AG20443 (cell line): ENCODE measurements at regions not wholly inside any gene's neighbourhood (a gene's known extent, or its start where the extent isn't known, plus 50 kb on each side); places are given as distances from the start of the nearest gene placed in this dataset.

Experiments used
- DNase-seq: peaks from one replicate; pipeline ENCODE4 v3.0.0; 2012; ENCODE audit warnings: low spot score, mixed read lengths

- DNase-seq: no peak
These were observed 377.3 kb downstream of the ARAP2 start for GRCh38 chr4:35867057-35867456.

GRCh38 chr4:35872273-35872672 is 372.0 kb downstream of the ARAP2 start:
- DNase-seq: no peak

- no peak for DNase-seq
These were observed 364.8 kb downstream of the ARAP2 start for GRCh38 chr4:35879479-35879878.

- no peak for DNase-seq
These were observed 361.2 kb downstream of the ARAP2 start for GRCh38 chr4:35883108-35883507.

- no peak for DNase-seq
These were observed 359.4 kb downstream of the ARAP2 start for GRCh38 chr4:35884714-35885480.

- no peak for DNase-seq
These were observed 346.5 kb downstream of the ARAP2 start for GRCh38 chr4:35897808-35898207.

GRCh38 chr4:35900286-35901243 is 343.7 kb downstream of the ARAP2 start:
- DNase-seq: no peak

GRCh38 chr4:35912174-35912573 is 332.1 kb downstream of the ARAP2 start:
- DNase-seq: no peak

- no peak for DNase-seq
These were observed 325.8 kb downstream of the ARAP2 start for GRCh38 chr4:35918491-35918977.

- no peak for DNase-seq
These were observed 318.5 kb downstream of the ARAP2 start for GRCh38 chr4:35925806-35926205.

- no peak for DNase-seq
These were observed 317.5 kb downstream of the ARAP2 start for GRCh38 chr4:35926788-35927187.

- no peak for DNase-seq
These were observed 310.4 kb downstream of the ARAP2 start for GRCh38 chr4:35933901-35934300.

GRCh38 chr4:35934320-35934981 is 309.9 kb downstream of the ARAP2 start:
- peak; percentile 4 for DNase-seq

GRCh38 chr4:35938936-35939335 is 305.4 kb downstream of the ARAP2 start:
- no peak for DNase-seq

GRCh38 chr4:35939751-35940150 is 304.6 kb downstream of the ARAP2 start:
- no peak for DNase-seq

GRCh38 chr4:35942092-35942491 is 302.2 kb downstream of the ARAP2 start:
- no peak for DNase-seq

GRCh38 chr4:35943606-35944005 is 300.7 kb downstream of the ARAP2 start:
- DNase-seq: no peak

- DNase-seq: no peak
These were observed 296.1 kb downstream of the ARAP2 start for GRCh38 chr4:35948171-35948570.

GRCh38 chr4:35950442-35950841 is 293.9 kb downstream of the ARAP2 start:
- no peak for DNase-seq

- no peak for DNase-seq
These were observed 291.6 kb downstream of the ARAP2 start for GRCh38 chr4:35952751-35953150.

- DNase-seq: no peak
These were observed 280.9 kb downstream of the ARAP2 start for GRCh38 chr4:35963383-35963782.

- no peak for DNase-seq
These were observed 280.3 kb downstream of the ARAP2 start for GRCh38 chr4:35963974-35964515.
